ENCODE measurements at regions not wholly inside any gene's neighbourhood (a gene's known extent, or its start where the extent isn't known, plus 50 kb on each side); places are given as distances from the start of the nearest gene placed in this dataset.

GRCh38 chr5:5929291-5930020, 448.9 kb downstream of the MED10 start:
- no peak for DNase-seq

GRCh38 chr5:5925191-5925590, 453.2 kb downstream of the MED10 start:
- no peak for DNase-seq

- DNase-seq, result no peak
Observed at GRCh38 chr5:5919411-5919810, 458.9 kb downstream of the MED10 start.

- no peak for DNase-seq
Observed at GRCh38 chr5:5906778-5907177, 471.6 kb downstream of the MED10 start.

- DNase-seq, result no peak
Observed at GRCh38 chr5:5905186-5905585, 473.2 kb downstream of the MED10 start.

GRCh38 chr5:5904113-5904512, 474.2 kb downstream of the MED10 start:
- no peak for DNase-seq

GRCh38 chr5:5902678-5903646, 475.4 kb downstream of the MED10 start:
- no peak for DNase-seq

- no peak for DNase-seq
Observed at GRCh38 chr5:5900350-5900749, 477.9 kb downstream of the ICE1 start.

- no peak for DNase-seq
Observed at GRCh38 chr5:5899716-5900115, 477.2 kb downstream of the ICE1 start.

GRCh38 chr5:5888284-5888683, 465.8 kb downstream of the ICE1 start:
- DNase-seq, result no peak

- no peak for DNase-seq
Observed at GRCh38 chr5:5887833-5888232, 465.4 kb downstream of the ICE1 start.

- no peak for DNase-seq
Observed at GRCh38 chr5:5886812-5887486, 464.5 kb downstream of the ICE1 start.

GRCh38 chr5:5886353-5886752, 463.9 kb downstream of the ICE1 start:
- DNase-seq, result no peak

GRCh38 chr5:5885782-5886181, 463.3 kb downstream of the ICE1 start:
- DNase-seq, result no peak

GRCh38 chr5:5884593-5884992, 462.1 kb downstream of the ICE1 start:
- no peak for DNase-seq

- no peak for DNase-seq
Observed at GRCh38 chr5:5883562-5883961, 461.1 kb downstream of the ICE1 start.

GRCh38 chr5:5883146-5883545, 460.7 kb downstream of the ICE1 start:
- DNase-seq, result no peak

- DNase-seq, result no peak
Observed at GRCh38 chr5:5882706-5883105, 460.2 kb downstream of the ICE1 start.

GRCh38 chr5:5881294-5881693, 458.8 kb downstream of the ICE1 start:
- DNase-seq, result peak; percentile 17

GRCh38 chr5:5880077-5880763, 457.7 kb downstream of the ICE1 start:
- no peak for DNase-seq

- no peak for DNase-seq
Observed at GRCh38 chr5:5857396-5857795, 434.9 kb downstream of the ICE1 start.

- peak; percentile 29 for DNase-seq
Observed at GRCh38 chr5:5854087-5854486, 431.6 kb downstream of the ICE1 start.

- DNase-seq, result no peak
Observed at GRCh38 chr5:5838493-5838892, 416.0 kb downstream of the ICE1 start.

Measured in NCI-H1092 (cell line).